ENCODE measurements at regions not wholly inside any gene's neighbourhood (a gene's known extent, or its start where the extent isn't known, plus 50 kb on each side); places are given as distances from the start of the nearest gene placed in this dataset.
A peak's percentile ranks its signal among the peaks of the same experiment; 100 is the strongest.

DNA sequence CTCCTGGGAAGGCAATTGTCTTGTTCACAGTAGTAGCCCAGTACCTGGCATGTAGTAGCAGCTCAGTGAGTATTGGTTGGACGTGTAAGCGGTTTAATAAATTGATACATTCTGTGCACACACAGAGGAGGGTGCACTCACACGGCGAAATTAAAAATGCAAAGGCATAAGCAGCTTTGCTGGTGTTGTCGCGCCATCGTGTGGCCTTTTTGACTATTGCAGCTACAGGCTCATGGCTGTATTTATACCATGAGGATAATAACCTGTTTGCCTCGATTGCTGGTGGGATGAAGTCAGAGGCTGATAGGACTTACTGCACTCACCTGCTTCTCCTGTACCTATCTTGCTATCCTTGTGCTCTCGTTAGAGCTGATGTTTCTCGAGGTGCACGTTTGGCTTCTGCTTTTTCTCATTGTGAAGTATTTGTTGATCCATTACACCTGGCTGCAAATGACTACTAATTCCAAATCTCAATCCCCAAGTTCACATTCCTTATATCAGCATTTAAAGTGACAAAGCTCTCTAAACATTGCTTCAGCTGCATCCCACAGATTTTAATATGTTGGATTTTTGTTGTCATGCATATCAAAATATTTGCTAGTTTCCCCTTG, 61.5 kb downstream of the TBXT start:
- peak; percentile 41 for DNase-seq

DNA sequence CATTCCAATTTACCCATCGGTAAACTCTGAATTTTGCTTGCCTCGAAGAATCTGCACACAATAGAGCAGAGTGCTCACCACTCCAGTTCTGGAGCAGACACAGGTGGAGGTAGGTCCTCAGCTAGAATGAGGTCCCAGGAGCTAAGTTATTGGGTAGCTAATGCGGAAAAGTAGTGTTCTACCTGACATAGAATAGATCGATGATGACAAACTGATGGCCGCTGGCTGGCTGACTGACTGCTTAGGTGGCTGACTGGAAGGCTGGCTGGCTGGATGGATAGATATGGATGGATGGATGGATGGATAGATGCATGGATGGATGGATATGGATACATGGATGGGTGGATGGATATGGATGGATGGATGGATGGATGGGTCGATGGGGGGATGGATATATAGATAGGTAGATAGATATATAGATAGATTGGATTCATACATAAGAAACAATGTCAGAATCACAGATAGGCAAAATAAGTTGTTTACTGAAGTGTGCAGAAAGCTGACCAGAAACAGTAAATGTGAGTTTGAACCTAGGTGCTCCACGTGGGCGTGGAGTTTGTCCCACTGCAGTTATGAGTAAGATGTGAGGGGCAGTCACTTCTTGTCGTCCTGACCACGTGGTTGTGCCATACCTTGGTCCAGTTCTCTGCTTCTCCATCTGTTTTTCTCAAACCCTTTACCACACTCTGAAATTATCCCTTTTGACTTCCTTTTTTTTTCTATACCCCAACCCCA, 62.1 kb downstream of the TBXT start:
- no peak for DNase-seq

DNA sequence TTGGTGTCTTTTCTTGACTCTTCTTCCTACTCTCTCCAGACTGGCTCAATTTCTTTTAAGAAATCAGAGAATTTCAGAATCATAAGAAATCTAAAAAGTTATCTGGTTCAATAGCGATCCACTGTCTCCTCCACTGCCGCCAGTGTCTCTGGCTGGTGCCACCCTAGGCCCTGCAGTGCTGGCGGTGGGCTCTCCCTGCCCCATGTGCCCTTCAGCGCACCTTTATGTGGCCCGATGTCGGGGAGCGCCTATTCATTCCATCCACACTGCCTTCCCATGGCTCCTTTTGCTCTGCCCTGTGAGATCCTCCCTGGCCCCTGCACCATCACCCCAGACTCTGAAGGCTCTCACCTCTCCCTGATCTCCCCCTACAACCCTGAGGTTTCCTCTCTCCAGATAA, 62.8 kb downstream of the TBXT start:
- DNase-seq: no peak

DNA sequence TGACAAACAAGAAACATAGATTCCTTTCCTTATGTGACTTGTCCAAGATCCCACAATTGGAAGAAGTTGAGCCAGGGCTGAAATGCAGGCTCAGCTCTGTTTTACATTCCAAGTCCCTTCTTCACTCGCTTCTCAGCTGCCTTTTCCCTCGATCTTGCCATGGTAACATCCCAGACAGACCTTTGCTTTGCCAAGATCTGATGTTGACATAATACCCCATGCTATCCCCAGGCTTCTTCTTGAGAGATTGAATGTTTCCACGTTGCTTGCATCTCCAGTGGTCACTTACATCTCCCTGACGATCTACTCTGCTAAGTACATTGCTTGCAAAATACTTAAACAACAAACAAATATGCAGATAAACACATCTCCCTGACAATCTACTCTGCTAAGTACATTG, 63.5 kb downstream of the TBXT start:
- no peak for DNase-seq

DNA sequence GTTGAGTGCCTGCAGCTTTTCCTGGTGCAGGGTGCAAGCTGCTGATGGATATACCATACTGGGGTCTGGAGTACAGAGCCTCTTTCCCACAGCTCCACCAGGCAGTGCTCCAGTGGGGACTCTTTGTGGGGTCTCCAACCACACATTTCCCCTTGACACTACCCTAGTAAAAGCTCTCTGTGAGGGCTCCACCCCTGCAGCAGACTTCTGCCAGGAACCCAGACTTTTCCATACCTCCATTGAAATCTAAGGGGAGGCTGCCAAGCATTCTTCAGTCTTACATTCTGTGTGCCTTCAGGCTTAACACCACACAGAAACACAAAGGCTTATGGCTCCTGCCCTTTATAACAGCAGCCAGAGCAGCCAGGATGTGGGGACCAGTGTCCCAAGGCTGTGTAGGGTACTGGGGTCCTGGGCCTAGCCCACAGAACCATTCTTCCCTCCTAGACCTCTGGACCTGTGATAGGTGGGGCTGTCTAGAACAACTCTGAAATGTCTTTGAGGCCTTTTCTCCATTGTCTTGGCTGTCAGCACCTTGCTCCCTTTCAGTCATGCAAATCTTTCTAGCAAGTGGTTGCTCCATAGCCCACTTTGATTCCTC, 65.7 kb downstream of the TBXT start:
- no peak for DNase-seq

DNA sequence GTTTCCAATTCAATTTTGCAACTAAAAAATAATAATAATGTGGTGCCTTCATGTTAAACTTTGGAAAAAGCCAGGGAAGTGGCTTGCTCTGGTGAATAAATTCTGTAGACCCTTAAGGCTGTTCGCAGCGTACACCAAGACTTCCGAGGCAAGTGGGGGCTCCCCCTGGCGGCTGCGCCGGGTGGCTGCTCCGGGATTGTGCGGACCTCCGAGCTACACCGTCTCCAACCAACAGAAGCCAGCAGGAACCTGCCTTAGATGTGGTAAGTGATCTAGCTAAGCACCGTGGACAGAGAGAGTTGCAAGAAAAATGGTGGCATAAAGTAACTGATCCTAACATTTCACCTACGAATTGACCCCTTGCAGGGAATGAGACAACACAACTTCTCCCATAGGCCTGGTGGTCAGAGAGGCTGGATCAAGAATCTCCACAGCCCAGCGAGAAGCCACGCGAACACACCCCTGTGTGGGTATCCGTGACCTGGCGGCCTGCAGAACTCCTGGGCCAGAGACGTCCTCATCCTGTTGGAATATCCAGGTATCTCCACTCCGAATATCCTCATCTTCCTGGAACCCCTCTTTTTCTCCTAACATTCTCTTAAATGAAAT, 69.6 kb downstream of the TBXT start:
- DNase-seq: peak; percentile 19

DNA sequence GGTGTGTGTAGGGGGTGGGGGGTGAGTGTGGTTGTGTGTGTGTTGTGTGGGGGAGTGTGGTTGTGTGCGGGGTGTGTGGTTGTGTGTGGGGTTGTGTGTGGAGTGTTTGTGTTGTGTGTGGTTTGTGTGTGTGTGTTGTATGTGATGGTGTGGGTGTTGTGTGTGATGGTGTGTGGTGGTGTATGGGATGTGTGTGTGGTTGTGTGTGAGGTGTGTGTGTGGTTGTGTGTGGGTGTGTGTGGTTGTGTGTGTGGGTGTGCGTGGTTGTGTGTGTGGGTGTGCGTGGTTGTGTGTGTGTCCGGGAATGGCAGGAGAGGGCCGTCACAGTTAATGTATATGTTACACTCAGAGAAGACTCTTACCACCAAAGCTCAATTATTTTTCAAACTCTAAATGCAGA, 79.8 kb downstream of the TBXT start:
- no peak for DNase-seq

DNA sequence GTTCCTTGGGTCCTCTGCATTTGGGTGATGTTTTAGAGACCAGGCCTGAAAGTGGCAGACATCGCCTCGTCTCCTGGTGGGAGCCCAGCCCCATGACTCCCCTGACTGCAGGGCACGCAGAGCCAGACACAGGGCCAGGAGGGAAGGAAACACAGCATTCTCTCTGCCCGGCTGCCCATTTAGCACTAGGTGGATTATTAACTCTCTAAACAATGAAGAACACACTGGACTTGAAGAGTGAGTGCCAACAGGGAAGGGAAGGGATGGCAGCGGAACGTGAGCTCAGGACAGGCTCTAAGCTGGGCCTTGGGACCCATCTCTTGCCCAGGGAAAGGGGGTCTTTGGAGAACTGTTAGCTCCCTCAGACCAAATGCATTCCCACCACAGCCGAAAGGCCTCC, 80.4 kb downstream of the TBXT start:
- DNase-seq: no peak

DNA sequence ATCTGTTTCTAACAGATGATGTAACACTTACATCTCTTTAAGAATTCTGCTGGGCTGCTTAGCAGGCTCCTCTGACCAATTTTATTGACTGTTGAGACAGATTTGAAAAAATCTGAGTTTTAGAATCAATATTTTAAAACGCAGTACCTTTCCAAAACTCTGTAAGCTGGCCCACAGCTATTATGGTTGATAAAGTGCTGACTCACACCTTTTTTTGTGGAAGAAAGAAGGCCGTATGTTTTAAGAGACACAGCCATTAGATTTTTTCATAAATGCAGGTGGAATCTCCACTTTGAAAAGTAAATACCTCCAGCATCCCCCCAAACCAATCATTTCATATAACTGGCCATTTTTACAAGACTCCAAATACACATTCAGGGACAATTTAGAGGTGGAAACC, 82.2 kb downstream of the TBXT start:
- no peak for DNase-seq

DNA sequence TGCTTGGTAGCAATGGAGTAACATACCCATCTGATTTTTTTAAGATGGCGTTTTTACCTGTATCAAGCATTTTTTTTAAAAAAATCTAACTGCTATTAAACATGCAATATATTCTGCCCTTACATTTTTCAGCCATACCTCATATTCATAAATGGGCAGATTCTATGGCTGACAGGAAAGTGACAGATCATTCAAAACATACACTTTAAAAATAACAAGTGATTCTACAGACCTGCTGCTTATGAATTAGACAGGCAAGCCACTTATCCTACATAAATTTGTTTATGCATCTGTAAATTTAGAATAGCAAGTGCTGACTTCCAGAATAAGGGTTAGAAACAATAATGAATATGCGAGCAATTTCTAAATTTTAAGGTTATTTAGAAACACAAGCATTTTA, 82.7 kb downstream of the TBXT start:
- DNase-seq: no peak

DNA sequence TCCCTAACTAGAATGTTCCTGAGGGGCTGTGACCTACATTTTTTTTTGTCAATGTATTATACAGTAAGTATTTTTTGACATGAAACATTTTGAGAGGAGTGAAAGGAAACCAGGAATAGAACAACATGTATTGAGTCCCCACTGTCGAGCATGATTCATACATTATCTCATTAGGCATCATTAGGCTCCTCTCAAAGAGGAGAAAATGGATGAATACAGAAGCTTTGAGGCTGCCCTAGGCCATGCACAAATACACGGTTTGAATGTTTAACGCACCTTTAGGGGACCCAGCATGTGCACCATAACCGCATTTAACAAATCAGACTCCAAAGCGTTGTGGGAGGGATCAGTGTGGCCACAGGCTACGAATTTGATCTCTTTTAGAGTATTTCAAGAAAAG, 87.8 kb downstream of the TBXT start:
- no peak for DNase-seq

DNA sequence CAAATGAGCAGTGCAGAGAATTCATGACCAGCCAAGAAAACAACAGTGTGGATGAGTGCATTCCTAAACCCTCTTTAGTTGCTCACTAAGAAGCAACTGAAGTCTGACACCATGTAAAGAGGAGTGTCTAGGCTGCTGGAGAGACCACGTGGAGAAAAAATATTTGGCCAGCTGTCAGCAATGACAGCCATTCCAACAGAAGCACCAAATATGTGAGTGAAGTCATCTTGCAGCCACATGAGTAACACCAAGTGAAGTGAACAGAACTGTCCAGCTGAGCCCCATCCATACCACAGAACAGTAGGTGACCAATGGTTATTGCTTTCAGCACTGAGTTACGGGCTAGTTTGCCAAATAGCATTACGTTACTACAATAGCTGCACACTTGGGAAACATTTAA, 89.4 kb downstream of the TBXT start:
- no peak for DNase-seq

DNA sequence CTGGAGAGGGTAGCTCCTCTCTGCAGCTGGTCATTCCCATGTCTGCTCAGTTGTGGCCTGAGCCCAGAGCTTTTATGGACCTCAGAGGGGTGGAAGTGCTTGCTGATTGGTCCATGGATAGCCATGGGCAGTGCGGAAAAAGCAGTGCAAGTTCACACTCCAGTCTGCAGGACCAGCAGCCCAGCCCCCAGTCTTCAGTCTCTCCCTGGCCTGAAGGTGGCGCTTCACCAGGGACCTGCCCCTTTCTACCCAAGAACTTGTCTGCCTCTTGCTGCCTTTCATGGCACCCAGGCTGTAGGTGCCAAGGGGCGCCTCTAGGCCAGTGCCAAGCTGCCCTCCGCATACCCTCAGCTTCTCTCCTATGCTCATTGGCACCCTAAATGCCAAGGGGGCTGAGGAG, 91.0 kb downstream of the TBXT start:
- DNase-seq: no peak

DNA sequence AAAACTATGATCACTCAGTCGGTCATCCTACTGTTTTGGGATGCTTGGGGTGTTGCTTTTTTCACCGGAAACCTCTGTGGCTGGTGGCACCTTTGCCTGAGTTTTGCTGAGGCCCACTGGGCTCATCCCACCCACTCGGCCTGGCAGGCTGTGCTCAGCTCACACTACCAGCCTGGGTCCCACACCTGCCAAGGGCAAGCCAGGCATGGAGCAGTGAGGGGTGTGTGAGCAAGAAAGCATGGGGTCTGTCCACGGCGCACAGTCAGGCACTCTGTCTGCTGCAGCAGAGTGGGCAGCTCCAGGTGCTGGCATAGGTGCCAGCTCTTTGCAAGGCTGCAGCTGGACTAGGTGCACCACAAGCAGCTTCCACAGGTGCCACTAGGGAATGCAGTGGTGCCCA, 91.7 kb downstream of the TBXT start:
- no peak for DNase-seq

DNA sequence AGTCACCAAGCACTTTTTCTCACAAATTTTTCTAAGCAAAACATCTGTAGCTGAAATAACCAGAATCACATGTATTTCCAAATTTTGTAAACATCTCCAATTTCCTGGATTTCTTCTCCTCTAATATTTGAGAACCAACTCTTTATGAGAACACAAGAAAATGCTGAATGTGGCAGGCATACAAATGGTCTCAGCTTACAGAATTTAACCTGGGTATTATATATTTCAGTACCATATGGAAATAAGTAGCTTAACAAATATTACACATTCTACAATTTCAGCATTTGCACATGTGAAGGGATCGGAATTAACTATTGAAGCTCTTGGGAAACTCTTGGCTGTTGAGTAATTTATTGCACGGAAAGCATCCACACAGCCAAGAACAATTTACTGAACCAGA, 92.5 kb downstream of the TBXT start:
- no peak for DNase-seq

DNA sequence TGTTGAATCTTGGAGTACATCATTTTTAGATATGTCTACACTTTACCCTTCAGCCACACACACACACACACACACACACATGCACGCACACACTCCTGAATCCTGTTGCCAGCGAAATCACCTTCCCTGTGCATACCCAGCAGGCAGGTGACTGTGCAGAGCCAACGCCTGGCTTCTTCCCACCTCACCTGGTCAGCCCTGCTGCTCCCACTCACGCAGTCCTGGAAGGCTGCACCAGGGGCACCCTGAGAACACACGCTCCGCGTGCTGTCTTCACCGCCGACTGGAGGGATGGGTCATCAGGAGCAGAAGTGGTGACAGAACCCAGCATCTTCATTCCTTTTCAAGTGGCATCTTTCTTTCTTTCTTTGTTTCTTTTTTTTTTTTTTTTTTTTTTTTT, 94.6 kb downstream of the TBXT start:
- no peak for DNase-seq

DNA sequence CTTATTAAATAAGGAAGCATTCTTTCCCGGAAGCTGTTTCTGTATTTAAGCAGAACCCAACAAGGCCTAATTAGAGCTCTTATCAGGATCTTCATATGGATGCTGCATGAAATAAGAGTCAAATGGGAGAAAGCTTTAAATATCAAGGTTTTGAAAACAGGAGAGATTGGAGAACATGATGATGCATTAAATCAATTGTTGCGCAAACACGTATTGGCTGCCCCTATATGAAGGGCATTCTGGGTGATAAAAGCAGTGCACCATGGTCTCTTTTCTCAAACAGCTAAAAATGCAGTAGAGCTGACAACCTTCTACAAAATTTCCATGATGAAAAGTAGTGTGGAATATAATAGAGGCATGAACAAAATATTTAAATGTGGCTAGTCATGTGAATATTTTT, 98.9 kb downstream of the TBXT start:
- DNase-seq: no peak

DNA sequence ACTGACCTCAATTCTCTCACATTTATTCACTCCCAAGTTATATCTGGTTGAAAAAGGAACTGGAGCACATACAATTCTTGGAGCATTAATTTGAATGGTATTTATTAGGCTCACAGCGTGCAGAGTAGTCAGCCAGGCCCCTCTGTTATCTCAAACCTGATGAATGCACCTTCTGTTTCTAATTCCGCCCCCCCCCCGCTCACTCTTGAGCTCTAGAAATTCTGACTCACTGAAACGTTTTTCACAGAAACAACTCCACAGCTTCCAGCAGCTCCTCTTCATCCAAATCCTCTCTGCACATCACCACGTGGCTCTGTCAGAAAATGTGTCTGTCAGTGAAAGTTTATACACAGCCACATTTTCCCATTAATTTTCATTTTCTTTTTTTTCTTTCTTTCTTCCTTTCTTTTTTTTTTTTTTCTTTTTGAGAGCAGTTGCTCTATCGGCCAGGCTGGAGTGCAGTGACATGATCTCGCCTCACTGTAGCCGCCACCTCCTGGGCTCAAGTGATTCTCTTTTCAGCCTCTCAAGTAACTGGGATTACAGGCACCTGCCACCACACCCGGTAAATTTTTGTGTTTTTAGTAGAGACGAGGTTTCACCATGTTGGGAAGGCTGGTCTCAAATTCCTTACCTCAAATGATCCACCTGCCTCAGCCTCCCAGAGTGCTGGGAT, 109.4 kb downstream of the TBXT start:
- DNase-seq: no peak

DNA sequence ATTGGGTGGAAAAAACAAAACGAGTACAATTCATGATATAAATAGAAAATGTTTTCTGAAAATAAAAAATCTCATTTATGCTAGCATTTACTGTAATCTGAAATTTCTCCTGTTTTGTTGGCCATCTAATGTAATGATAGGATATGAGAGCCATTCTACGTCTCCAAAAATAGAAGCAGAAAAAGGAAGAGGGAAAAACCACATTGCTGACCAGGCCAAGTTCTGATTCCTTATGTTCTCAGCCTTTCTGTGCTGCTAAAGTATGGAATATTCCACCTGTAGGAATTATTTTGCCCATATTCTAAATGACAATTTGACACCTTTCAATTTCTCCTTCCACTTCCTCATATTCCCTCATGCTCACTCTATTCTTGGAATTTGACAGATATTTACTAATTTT, 110.2 kb downstream of the TBXT start:
- DNase-seq: no peak

DNA sequence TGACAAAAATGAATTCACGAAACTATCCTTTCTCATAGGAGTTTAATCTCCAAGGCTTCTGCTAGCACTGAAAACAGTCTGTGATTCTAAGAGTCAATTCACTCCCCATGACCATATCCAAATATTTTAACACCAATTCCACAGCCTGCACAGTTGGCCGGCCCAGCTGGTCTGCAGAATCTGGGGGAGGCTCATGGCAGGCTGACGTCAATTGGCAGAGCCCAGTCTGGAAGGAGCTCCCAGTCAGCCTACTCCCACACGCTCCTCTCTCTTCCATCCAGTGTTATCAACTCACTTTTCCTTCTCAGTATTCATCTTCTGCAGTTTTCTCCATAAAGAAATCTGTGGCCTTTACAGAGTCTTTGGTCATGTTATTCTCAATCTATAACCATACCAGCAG, 111.0 kb downstream of the TBXT start:
- no peak for DNase-seq

DNA sequence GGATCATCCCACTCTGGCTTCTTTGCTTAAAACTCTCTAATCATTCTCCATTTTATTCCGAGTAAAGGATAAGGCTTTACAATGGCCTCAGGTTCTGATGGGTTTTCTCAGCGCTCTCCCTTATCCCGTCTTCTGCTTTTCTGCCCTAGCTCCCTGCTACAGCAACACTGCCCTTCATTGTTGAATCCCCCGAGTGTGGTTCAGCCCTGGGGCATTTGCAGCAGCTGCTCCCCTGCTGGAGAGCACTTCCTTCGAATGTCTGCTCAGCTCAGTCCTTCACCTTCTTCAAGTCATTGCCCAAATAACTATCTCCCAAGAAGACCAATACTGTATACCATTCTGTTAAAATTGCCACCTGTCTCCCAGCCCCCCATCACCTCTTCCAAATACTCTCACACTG, 111.8 kb downstream of the TBXT start:
- no peak for DNase-seq

DNA sequence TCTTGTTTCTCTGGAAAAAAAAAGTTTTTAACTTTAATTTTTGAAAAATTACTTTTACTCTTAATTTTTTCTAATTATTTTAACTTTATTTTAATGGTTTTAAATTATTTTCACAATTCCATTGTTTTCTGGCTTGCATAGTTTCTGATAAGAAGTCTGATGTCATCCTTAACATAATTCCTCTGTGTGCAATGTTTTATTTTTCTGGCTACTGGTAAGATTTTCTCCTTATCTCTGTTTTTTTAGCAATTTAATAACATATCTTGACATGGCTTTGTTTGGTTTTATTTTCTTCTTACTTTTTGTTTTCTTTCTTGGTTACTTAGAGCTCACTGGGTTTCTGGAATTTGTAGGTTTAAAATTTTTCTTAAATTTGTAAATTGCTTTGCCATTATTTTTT, 114.8 kb downstream of the TBXT start:
- DNase-seq: no peak

DNA sequence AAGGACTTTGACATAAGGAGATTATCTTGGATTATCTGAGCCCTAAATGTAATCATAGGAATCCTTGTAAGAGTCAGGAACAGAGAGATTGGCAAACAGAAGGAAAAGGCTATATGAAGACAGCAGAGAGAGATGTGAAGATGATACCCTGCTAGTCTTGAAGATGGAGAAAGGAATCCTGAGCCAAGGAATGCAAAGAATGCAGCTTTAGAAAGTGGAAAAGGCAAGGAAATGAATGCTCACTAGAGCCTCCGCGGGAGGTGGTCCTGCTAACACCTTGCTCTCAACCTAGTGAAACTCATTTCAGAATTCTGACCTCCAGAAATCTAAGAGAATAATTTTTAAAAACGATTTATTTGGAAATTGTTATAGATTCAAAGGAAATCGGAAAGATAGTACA, 117.1 kb downstream of the TBXT start:
- DNase-seq: no peak

DNA sequence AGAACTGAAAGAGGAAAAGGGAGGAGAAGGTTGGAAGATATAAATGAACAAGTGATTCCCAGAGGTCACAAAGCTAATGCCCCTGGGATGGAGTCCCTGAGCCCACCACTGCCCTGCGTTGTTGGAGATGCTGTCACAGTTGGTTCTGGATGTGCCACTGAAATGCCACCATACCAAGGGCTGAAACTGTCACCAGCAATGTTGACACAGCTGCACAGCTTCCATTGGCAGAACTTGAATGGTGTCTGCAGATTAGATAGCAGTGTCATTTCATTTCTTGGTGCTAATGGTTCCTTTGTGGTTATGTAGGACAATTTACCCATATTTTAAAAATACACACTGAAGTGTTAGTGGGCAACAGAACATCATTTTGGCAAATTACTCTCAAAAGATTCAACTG, 120.7 kb downstream of the TBXT start:
- DNase-seq: no peak
